HG03064 (cell line): ENCODE measurements at regions not wholly inside any gene's neighbourhood (a gene's known extent, or its start where the extent isn't known, plus 50 kb on each side); places are given as distances from the start of the nearest gene placed in this dataset.

Source experiments
- ATAC-seq: cut with Tn5 transposase; IDR thresholded peaks from one replicate; pipeline ENCODE4 v1.9.1; 2021; ENCODE audit warnings: low read depth; ENCODE audit not compliant: unreplicated experiment

DNA sequence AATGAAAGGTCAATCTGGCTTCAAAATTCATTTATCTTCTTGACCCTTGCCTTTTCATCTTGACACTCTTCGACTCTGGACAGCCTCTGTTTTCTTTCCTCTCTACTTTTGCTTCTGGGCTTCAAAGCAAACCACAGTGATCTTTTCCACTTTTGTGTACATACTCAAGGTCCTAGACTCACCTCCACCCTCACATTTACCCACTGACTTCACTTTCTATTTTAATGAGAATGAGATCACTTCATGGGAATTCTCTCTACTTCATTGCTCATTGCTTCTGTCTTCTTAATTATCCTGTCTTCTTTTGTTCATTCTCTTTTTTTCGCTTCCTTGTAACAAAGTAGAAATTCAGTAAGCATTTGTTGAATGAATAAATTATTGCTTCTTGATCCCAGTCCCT is 330.1 kb upstream of the HAND2 start:
- ATAC-seq = no peak

DNA sequence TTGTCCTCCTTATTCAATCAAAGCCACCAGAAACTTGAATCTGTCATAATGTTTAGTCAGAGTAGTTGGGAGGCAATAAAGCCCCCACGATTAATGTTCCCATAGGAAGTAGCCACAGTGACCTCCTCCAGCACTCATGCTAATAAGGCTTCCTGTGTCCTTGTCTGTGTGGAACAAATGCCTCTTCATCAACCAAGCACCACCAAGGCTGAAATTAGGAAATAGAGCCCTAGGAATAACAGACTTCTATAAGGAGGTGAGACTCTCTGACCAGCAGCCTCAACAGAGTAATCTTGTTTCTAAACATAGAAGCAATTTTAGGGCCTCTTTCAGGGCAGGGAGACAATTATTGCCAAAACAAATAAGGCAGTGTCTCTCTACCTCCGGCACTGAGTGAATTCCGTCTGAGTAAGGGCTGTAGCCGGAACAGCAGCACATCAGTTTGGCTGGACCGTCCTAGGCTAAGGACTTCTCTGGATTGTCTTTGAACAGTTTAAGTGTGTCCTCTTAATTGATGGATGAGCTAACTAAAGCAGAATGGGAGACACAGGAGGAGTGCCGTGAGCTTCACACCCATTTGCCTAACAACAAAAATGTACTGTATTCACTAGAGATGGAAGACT is 329.2 kb upstream of the HAND2 start:
- no peak for ATAC-seq

DNA sequence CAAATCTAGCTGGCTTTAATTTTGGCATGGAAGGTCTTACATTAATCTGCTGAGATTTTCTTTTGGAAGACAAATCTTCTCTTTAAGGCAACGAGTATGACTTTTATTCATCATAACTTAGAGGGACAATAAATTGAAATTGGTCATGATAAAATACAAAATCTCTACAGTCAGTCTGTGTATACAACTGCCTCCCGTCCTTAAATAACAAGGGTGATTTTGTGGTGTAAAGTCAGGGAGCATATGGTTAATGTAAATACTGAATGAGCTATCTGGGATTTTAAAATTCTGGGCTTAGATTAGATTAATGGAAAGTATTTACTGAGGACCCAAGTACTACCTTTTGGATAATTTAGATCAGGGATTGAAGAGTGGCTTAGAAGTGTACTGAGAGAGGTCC is 328.4 kb upstream of the HAND2 start:
- no peak for ATAC-seq

DNA sequence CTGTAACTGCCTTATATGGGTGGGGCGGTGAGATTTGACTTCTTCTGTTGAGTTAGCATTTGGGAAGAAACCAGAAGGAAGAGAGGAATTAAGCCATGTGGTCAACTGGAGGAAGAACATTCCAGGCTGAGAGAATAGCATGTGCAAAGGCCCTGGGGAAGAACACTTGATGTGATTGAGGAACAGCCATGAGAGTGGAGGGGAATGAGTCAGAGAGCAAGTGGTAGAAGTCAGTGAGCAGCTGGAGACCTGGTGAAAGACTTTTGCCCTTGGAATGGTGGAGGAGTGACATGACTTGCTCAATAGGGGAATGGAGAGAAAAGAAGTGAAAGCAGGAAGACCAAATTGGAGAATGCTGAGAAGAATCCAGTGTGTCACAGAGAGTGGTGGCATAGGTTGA is 327.8 kb upstream of the HAND2 start:
- ATAC-seq = no peak

DNA sequence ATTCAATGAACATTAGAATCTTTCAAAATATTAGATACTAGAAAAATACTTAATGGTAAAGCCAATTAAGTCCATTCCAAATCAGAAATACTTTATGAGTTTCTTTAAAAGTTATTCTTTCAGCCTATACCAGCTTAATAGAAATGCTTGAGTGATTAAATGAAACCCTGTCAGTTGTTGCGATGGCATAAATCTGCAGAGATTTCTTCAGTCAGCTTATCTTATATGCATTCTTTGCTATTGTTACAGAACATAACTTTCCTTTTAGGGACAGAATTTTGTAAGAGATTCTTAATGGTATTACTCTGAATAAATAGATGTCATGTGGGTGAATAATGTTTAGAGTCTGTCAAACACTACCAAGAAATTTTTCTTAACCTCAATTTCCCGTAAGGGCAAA is 325.0 kb upstream of the HAND2 start:
- no peak for ATAC-seq

DNA sequence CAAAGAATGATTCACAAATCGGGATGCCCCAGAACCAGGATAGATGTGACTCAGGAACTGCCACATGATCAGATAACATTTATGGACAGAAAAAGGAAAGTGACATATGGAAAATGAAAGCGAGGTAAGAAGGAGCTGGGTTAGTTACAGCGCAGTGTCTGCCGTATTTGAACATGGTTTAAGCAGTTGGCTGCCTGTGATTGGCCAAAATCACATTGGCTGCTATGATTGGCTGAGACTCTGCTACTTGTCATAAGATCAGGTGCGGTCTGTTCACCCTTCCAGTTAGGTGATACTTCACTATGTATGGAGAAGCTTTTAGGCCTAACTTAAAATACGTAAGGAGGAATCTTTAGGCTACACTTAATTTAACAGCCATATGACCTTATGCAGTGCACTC is 322.7 kb upstream of the HAND2 start:
- no peak for ATAC-seq

DNA sequence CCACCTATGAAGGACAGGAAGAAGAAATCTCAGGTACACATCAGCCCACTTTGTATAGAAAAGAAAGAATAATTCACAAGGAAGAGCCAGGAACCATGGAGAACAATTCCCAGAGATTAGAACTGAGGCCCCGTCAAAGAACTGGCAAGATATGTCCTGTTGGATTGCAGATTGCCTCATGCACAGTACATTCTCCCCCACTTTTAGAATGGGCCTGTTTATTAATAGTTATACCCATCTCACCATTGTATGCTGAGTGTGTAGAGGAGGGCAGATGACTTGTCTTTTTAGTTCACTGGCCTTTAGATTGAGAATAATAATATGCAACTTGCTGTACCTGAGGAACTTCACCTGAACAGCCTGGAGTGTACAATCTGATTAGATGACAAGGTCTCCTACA is 315.6 kb upstream of the HAND2 start:
- no peak for ATAC-seq

DNA sequence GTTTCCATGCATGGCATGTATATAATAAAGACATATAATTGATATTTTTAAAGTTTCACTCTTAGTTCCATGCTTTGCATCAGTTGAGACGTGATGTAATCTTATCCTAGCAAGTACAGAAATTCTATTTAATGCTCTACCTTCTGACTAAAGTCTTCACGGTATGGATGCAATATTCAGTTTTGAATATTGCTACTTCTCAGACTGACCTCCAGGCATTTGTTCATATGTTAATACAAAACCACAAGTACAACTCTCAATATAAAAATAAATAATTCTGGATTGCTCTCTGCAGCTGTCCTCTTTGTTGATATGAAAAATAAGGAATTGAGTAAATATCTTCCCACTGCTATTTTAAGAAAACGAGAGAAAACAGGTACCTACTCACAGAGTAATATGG is 309.8 kb upstream of the HAND2 start:
- ATAC-seq = no peak

DNA sequence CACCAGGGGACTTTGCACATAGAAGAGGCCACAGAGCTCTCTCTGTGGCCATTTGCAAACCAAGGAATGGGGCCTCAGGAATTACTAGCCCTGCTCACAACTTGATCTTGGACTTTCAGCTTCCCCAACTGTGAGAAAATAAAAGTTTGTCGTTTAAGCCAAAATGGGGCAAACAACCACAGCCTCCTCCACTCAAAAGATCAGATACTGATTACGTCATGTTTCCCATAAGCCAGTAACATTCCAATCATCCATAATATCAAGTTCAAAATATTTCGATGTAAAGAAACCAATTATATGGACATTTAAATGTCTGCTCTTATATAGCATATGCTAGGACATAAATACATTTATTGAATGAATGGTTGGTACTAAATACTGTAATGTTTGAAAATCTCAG is 307.5 kb upstream of the HAND2 start:
- no peak for ATAC-seq

DNA sequence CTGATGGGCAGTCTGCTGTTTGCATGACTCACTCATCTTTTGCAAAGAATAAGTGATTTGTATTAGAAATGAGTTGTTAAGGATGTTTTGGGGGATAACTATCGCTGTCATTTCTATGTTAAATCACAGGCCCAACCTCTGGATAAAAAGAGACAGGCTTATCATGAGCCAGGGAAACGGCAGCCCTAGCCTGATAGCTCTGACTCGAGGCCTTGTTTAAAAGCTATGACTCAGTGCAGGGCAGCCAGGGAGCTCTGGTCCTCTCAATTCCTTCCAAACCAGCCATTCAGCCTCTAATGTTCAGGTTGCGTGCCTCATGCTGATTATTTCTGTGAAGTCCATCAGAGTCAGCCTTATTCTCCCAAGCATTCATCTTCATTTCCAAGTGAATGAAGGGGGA is 305.9 kb upstream of the HAND2 start:
- ATAC-seq = no peak

DNA sequence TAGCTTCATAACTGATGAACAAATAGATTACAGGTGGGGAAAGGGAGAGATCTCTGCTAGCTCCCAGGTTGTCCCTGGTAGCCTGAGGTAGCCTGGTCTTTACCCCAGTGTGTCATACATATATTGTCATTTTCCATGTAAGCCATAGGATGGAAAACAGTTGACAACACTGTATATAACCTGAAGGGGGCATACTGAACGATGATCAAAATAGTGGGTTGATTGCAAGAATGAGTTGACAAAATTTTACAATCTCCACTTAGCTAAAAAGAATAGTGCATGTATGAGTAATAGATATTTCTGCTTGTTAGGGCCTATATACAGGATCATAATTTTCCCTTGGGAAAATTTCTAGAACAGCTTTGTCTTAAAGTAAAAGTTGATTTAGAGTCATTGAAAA is 304.1 kb upstream of the HAND2 start:
- ATAC-seq = no peak

DNA sequence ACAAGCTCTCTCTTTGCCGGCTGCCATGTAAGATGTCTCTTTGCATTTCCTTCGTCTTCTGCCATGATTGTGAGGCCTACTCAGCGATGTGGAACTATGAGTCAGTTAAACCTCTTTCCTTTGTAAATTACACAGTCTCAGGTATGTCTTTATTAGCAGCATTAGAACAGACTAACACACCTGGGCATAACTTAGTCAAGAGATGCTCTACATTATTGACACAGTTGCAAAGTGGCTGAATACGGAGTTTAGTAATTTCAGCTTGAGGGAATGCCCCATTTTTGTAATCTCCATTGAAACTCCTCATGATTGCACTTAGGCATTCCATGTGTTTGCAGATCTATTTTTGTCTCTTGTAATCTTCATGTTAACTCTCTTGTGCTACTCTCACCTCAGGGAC is 299.5 kb upstream of the HAND2 start:
- no peak for ATAC-seq

DNA sequence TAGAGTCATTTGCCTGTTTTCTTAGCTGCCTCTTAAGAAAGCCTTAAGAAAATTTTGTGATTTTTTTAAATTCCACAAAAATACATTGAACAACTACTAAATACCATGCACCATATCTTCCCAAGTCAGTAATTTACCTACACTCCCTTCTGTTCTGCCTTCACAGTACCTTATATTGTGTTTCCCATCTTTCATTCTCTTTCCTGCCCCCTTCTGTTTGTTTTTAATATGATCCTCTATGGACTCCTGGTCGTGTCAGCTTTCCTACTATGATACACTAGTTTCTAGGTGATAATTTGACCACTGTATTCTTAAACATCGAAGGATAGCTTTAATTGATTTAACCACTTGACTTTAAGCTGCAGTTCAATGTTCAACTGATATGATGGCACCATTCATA is 297.7 kb upstream of the HAND2 start:
- ATAC-seq = no peak

DNA sequence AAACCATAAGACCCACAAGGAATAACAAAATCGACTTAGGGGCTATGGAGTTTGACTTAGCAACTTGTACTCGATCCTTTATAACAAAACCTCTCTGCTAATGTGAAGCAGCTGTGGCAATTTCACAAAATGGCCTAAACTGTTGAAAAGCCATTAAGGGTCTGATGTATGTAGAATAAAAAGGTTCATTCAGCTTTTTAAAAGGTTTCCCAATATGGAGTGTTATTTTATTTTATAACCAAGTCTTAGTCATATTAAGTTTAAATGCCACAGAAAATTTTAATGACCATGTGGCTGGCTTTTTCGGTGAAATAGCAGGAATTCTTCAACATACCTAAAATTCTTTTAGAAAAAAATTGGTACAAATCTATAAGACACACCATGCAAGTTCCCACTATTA is 291.8 kb upstream of the HAND2 start:
- ATAC-seq = no peak

DNA sequence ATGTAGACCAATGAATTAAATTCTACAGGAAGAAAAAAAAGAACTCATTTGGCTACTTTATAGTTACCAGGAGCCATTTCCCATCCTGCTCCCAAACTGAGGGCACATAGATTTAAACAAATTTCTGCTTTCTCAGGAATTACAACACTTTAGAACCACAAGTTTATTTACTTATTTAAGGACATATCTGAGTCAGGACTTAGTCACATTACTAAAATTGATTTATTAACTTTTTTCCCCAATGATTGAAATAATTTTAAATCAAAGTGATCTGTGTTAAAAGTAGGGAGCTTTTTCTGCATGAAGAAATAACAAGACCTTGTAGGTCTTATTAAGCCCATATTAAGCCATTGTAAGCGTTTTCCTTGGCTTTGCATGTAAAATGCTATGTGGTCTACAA is 291.0 kb upstream of the HAND2 start:
- no peak for ATAC-seq

DNA sequence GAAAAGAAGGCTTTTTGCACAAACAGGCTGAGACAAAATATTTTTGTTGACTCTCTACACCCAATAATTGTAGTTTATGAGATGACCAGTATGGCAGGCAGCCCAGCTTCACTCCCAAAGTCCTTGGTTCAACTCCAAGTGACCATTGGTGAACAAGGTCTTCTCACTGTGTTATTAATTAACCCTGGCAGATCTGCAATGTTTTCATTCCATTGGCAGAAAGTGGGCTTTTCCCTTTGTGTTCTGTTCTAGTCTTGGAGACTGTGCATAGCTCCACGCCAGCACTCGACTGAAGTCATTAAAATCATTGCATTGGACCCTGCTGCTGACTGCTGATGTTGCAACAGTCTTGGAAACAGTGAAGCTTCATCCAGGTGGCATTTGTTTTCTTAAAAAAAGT is 277.3 kb upstream of the HAND2 start:
- no peak for ATAC-seq

DNA sequence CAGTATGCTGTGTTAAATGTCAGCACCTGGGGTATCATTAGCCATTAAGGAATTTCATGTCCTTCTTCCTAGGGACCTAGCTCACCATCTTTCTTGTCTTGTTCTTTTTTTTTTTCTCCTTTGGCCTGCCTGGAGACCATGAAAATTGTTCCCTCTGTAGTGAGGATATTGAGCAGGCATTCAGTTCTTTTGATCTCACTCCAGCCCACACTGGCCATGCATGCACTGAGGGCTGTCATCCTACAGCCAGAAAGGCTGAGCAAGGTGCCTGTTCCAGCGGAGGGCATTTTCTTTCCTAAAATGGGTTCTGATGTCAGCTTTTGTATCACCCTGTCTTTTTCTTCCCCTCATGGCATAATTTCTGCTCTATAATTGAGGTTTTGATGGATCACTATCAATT is 275.9 kb upstream of the HAND2 start:
- ATAC-seq = no peak

DNA sequence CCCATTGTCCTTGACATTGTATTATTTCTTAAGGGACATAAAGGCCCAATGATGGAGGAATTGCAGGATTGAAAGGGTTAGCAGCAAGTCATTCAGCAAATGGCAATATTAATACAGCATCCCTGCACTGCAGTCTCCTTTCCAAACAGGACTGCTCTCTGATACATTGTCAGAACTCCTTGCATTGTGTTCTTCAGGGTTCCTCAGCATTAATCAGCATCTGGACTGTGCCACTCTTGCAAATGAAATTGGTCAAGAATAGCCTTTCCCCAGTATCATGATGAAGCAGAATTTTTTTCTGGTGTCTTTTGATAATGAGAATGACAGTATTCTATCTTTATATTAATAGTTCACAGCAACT is 272.6 kb upstream of the HAND2 start:
- ATAC-seq = no peak

DNA sequence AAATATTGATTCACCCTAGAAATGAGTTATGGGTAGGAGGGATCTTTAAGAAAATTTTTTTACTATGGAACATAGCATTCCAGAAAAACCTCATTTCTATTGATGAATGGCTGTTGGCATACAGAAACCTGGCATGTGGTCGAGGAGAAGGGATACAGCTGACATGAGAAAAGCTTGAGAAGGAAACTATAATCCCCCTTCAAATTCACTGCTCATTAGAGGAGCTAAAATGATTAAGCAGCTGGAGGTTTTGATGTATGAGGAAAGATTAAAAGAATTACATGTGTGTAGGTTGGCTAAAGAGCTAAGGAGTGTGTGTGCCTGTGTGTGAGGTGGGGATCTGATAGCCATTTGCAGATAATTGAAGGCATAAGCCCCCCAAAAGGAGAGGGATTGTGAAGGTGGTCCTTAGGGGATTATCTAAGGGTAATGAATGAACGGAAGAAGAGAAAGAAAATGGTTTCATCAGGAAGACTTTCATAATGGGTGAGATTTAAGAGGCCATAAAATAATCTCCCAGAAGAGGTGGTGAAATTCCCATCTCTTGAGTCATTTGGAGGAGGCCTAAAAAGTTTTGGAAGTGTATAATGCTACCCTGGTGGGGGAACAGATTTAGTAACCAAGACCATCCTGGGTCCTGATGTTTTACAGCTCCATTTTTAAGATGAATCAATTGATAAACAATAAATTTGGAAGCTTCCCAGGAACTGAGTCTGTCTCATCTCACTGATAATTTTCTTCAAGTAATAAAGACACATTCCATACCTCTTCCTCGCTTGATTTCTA is 272.0 kb upstream of the HAND2 start:
- ATAC-seq = no peak

DNA sequence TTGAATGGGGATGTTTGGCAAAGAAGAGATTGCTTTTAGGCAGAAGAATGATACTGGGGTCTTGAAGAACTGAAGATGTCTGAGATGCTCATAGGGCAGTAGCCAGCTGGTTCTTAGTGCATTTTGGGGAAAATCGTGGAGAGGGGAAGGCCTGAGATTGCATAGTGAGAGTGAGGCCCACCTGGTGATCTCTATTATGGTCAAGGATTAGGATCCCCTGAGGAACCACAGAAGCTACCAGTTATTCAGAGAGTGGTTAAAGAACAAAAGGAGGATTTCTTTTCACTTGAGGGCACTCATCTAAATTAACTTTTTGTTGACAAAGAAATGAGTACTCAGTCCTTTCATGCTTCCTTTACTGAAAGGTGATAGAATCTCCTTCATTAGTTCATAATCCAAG is 271.3 kb upstream of the HAND2 start:
- ATAC-seq = no peak

DNA sequence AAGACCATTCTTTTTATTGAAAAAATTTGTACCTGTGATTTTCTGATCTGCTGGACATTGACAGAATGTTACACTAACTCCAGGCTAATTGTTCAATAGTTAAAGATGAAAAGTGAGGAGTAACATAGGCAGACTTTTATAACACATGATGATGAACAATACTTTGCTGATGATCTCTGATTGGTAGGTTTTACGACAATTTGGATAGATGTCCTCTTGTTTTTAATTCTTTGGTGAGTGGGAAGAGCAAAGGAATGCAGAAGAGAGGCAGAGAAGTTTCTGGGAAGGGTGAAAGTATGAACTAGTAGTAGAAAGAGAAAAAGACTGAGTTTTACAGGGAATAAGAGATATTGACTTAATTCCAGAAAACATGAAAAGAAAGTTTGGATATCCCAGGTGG is 267.3 kb upstream of the HAND2 start:
- no peak for ATAC-seq

DNA sequence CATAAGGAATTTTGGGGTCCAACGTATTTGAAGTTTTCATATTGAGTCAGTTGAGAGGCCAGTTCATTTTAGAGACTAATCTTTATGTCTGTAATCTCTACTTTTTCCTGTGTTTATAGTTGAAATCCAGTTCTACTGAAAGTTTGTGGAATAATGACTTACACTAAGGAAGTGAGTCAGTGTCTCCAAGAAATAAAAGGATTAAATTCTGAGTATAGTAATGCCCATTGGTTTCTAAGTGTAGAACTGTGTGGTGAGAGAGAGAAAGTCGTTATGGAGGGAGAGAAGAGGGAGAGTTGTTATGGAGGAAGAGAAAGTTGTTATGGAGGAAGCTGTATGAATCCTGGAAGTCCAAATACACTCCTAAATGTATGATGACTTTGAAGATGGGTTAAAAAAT is 264.6 kb upstream of the HAND2 start:
- no peak for ATAC-seq
